ENCODE measurements at regions not wholly inside any gene's neighbourhood (a gene's known extent, or its start where the extent isn't known, plus 50 kb on each side); places are given as distances from the start of the nearest gene placed in this dataset.

GRCh38 chr2:56874717-56875116 lies 690.9 kb downstream of the CCDC85A start:
- WGBS, 2 donors: 90 to 93% methylated on average over 4 of the region's 4 CpGs
- intact Hi-C loops (cut with DNase I): no loop called here
- H3K27me3 ChIP-seq: no peaks in the 10 kb centered on the region
- no peak for DNase-seq
- no peaks in the 10 kb centered on the region for H3K9me3 ChIP-seq
- H3K4me1 ChIP-seq: no peaks in the 10 kb centered on the region
- no peak for TF ChIP-seq POLR2A (IDR thresholded peaks at IDR 0.05)
- no peak for TF ChIP-seq POLR2AphosphoS5 (IDR thresholded peaks at IDR 0.05)
- TF ChIP-seq, protein P1, sequence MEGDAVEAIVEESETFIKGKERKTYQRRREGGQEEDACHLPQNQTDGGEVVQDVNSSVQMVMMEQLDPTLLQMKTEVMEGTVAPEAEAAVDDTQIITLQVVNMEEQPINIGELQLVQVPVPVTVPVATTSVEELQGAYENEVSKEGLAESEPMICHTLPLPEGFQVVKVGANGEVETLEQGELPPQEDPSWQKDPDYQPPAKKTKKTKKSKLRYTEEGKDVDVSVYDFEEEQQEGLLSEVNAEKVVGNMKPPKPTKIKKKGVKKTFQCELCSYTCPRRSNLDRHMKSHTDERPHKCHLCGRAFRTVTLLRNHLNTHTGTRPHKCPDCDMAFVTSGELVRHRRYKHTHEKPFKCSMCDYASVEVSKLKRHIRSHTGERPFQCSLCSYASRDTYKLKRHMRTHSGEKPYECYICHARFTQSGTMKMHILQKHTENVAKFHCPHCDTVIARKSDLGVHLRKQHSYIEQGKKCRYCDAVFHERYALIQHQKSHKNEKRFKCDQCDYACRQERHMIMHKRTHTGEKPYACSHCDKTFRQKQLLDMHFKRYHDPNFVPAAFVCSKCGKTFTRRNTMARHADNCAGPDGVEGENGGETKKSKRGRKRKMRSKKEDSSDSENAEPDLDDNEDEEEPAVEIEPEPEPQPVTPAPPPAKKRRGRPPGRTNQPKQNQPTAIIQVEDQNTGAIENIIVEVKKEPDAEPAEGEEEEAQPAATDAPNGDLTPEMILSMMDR (IDR thresholded peaks at IDR 0.05): no peak
- TF ChIP-seq EP300 (IDR thresholded peaks at IDR 0.05): no peak
- no peaks in the 10 kb centered on the region for H3K36me3 ChIP-seq
- H3K4me3 ChIP-seq: no peak overlapping the region
- H3K27ac ChIP-seq: no peak overlapping the region

- TF ChIP-seq EP300 (IDR thresholded peaks at IDR 0.05) (no peak), POLR2A (IDR thresholded peaks at IDR 0.05) (no peak), POLR2AphosphoS5 (IDR thresholded peaks at IDR 0.05) (no peak)
- TF ChIP-seq, protein P1 (IDR thresholded peaks at IDR 0.05): no peak
- Histone ChIP-seq H3K9me3 (no peaks in the 10 kb centered on the region), H3K4me3 (no peak overlapping the region), H3K36me3 (no peaks in the 10 kb centered on the region), H3K4me1 (no peaks in the 10 kb centered on the region), H3K27ac (no peak overlapping the region), H3K27me3 (no peaks in the 10 kb centered on the region)
- DNase-seq: no peak
- intact Hi-C loops (cut with DNase I): no loop called here
- 88% methylated on average over 2 of the region's 2 CpGs for WGBS, 2 donors
These were observed 705.9 kb downstream of the CCDC85A start for GRCh38 chr2:56889738-56890137.

DNA sequence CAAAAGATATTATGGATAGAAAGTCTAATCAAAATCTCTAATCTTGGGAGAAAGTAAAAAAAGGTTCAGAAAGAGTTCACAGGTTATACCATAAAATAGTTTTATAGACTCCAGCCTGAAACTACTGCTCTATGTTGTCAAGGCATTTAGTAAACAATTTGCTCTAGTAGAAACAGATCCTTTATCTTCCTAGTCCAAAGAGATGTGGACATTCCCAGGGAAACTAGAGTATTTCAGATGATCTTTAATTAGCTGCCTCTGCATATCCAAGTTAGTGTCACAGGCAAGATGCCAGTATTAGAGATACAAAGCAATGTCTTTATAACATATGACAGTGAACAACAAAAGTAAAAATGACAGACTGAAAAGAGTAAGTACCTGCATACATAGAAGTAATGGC lies 708.6 kb downstream of the CCDC85A start:
- H3K9me3 ChIP-seq: no peaks in the 10 kb centered on the region
- intact Hi-C loops (cut with DNase I): no loop called here
- no peak overlapping the region for H3K4me3 ChIP-seq
- no peak for DNase-seq
- TF ChIP-seq POLR2A (IDR thresholded peaks at IDR 0.05) (no peak), POLR2AphosphoS5 (IDR thresholded peaks at IDR 0.05) (no peak), EP300 (IDR thresholded peaks at IDR 0.05) (no peak)
- TF ChIP-seq, protein P1 (IDR thresholded peaks at IDR 0.05): no peak
- no peaks in the 10 kb centered on the region for H3K4me1 ChIP-seq
- H3K27me3 ChIP-seq: no peaks in the 10 kb centered on the region
- H3K27ac ChIP-seq: no peak overlapping the region
- H3K36me3 ChIP-seq: no peaks in the 10 kb centered on the region

DNA sequence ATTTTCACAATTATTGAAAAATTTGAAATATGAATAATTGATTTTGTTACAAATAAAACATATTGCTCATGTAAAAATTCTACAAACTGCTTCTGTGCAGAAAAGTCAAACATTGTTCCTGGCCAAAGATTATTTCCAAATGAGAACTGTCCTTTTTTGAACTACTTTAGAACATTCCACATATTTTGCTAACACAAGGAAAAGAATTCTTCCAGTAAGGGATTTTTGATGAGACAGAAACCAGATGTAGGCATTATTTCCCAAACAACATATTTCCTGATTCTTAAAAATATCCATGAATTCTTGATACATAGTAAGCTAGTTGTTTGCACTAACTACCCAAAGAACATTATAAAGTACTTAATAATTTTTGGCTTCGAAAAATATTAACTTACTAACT lies 715.2 kb downstream of the CCDC85A start:
- intact Hi-C loops (cut with DNase I): no loop called here
- Histone ChIP-seq H3K4me3 (no peak overlapping the region), H3K27me3 (no peaks in the 10 kb centered on the region), H3K27ac (no peak overlapping the region), H3K4me1 (no peaks in the 10 kb centered on the region), H3K36me3 (no peaks in the 10 kb centered on the region), H3K9me3 (peaks cover 0 to 3% (median 1%) of the 10 kb centered on the region in 4 donors)
- WGBS, 2 donors: 82 to 86% methylated on average over 1 of the region's 1 CpG
- TF ChIP-seq, protein P1 (IDR thresholded peaks at IDR 0.05): no peak
- TF ChIP-seq EP300 (IDR thresholded peaks at IDR 0.05): no peak
- no peak for DNase-seq

DNA sequence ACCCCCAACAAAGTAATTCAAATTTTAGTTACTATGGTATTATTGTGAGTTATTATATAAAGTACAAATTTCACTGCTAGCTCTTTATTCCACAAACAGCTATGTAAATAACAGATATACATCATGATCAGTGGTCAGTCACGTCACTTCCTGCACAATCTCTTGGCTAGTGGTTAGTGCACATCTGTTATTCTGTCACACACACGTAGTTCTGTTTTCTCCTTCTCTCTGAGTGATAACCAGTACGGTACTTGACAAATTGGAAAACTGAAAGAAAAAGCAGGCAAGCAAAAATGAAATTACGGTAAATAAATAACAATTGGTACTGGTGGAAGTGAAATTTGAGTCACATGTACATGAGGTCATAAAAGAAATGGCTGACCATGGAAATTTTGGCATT lies 728.7 kb downstream of the CCDC85A start:
- Histone ChIP-seq H3K27me3 (no peaks in the 10 kb centered on the region), H3K36me3 (no peaks in the 10 kb centered on the region), H3K27ac (no peak overlapping the region), H3K9me3 (peaks cover 0 to 3% (median 0%) of the 10 kb centered on the region in 4 donors), H3K4me3 (no peak overlapping the region), H3K4me1 (no peaks in the 10 kb centered on the region)
- TF ChIP-seq, protein P1 (IDR thresholded peaks at IDR 0.05): no peak
- TF ChIP-seq POLR2A (IDR thresholded peaks at IDR 0.05) (no peak), EP300 (IDR thresholded peaks at IDR 0.05) (no peak), POLR2AphosphoS5 (IDR thresholded peaks at IDR 0.05) (no peak)
- intact Hi-C loops (cut with DNase I): no loop called here
- 54 to 64% methylated on average over 4 of the region's 4 CpGs for WGBS, 2 donors
- no peak for DNase-seq
